ENCODE measurements at regions not wholly inside any gene's neighbourhood (a gene's known extent, or its start where the extent isn't known, plus 50 kb on each side); places are given as distances from the start of the nearest gene placed in this dataset.

- TF ChIP-seq POU6F1 (CRISPR knock-in tag; IDR thresholded peaks at IDR 0.05; ENCODE audit: borderline replicate concordance, low read depth) = no peak
- no peak for TF ChIP-seq BACH2 (CRISPR knock-in tag; IDR thresholded peaks at IDR 0.05; ENCODE audit: borderline replicate concordance)
- no peak for TF ChIP-seq PATZ1 (CRISPR knock-in tag; IDR thresholded peaks at IDR 0.05; ENCODE audit: borderline replicate concordance)
- no peak for TF ChIP-seq ISL1 (CRISPR knock-in tag; IDR thresholded peaks at IDR 0.05)
- TF ChIP-seq SNAI2 (CRISPR knock-in tag; IDR thresholded peaks at IDR 0.05) = no peak
- TF ChIP-seq RARB (CRISPR knock-in tag; IDR thresholded peaks at IDR 0.05) = no peak
- TF ChIP-seq ARNTL (CRISPR knock-in tag; IDR thresholded peaks at IDR 0.05; ENCODE audit: borderline replicate concordance, low read depth) = no peak
- no peak for TF ChIP-seq ZFP30 (CRISPR knock-in tag; IDR thresholded peaks at IDR 0.05)
- TF ChIP-seq GLIS3 (CRISPR knock-in tag; IDR thresholded peaks at IDR 0.05) = no peak
- no peak for TF ChIP-seq ZC3H10 (CRISPR knock-in tag; IDR thresholded peaks at IDR 0.05)
Measured at GRCh38 chr3:177893331-177893730, 642.9 kb upstream of the KCNMB2 start.

All from SK-N-SH treated with all-trans-retinoic acid at 6 μM for 48 hours (cell line).